Tibial nerve (tissue), 4 donors: ENCODE measurements at regions not wholly inside any gene's neighbourhood (a gene's known extent, or its start where the extent isn't known, plus 50 kb on each side); places are given as distances from the start of the nearest gene placed in this dataset.

ENCODE experiments used
- CTCF ChIP-seq, 5 experiments: fragments of 200-600 bp in 3 of 5; fragments of 450-650 bp in 2 of 5; sonication (generic) in 3 of 5; IDR thresholded peaks; one replicate each; pipeline ENCODE4 v1.5.1; 2016 to 2019; ENCODE audit warnings: antibody characterized with exemption in 5 of 5, mild to moderate bottlenecking in 3 of 5, moderate library complexity in 2 of 5
- EP300 ChIP-seq, 2 donors: sonication (generic); formaldehyde crosslinking; IDR thresholded peaks; one replicate each; pipeline ENCODE4 v1.6.1; 2017; ENCODE audit warnings: antibody characterized with exemption in 2 of 2, mild to moderate bottlenecking in 1 of 2
- POLR2A ChIP-seq, 2 donors: fragments of 450-650 bp; IDR thresholded peaks; one replicate each; pipeline ENCODE4 v1.6.1; 2017; ENCODE audit warnings: antibody characterized with exemption in 2 of 2, mild to moderate bottlenecking in 2 of 2, moderate library complexity in 2 of 2

DNA sequence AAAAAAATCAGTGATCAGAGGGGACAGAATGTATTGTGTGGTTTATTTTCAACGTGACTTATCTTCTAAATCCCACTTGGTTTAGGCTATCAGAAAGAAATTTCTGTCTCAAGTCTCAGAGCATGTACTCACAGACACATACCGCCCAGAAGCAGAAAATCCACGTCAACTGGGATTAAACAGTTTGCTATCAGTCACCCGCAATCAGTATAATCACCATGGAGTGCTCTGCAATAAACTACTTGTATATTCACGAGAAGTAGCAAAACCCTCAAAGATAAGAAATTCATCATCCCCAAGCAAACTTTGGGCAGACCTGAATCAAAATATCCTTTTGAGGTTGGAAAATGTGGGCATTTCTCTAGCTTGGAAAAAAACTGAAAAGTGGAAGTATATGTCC is 259.1 kb downstream of the FGFR2 start:
- no peak for TF ChIP-seq POLR2A (IDR thresholded peaks at IDR 0.05)
- no peak for TF ChIP-seq CTCF (IDR thresholded peaks at IDR 0.05)
- TF ChIP-seq EP300 (IDR thresholded peaks at IDR 0.05), result no peak
